Occipital lobe (tissue), 1 donor: ENCODE measurements at regions not wholly inside any gene's neighbourhood (a gene's known extent, or its start where the extent isn't known, plus 50 kb on each side); places are given as distances from the start of the nearest gene placed in this dataset.
"Not testable (repeated sequence)": the region's sequence is repeated elsewhere in the genome, so short reads cannot be mapped to it uniquely, and the experiment has no call there.

Source experiments
- DNase-seq: peaks from one replicate; lab custom pipeline; 2025; lab: John Stamatoyannopoulos, UW

DNA sequence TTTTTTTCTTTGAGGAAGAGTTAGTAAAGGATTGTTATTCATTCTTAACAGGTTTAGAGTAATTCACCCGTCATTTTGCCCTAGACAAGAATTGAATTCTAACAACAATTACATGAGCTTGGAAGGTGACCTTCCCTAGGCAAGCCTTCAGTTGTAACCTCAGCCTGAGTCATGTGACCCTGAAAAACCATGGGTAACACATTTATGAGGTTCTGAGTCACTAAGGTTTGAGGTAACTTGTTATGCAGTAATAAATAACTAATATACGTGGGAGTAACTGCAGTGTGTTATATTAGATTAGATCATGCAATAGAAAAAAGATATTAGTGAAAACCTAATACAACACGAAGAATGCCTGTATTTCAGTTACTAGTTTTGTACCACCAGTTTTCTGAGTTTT lies 237.6 kb upstream of the NDN start:
- no peak for DNase-seq

DNA sequence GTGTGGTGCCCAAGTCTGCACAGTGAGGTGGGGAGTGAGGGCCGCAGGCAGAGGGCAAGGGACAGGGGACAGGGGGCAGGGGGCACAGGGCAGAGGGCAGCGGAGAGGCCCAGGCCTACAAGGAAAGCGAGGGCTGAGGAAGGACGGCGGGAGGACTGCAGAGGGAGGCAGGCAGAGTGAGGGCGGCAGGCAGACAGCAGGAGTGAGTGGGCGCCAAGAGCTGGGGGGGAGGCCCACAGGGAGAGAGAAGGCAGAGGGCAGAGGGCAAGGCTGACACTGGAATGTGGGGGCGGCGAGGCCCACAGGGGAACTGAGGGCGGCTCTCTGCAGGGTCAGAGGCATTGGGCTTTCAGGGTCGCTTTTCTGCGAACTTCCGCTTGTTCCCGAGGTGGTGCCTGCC lies 267.8 kb upstream of the NDN start:
- no peak for DNase-seq

DNA sequence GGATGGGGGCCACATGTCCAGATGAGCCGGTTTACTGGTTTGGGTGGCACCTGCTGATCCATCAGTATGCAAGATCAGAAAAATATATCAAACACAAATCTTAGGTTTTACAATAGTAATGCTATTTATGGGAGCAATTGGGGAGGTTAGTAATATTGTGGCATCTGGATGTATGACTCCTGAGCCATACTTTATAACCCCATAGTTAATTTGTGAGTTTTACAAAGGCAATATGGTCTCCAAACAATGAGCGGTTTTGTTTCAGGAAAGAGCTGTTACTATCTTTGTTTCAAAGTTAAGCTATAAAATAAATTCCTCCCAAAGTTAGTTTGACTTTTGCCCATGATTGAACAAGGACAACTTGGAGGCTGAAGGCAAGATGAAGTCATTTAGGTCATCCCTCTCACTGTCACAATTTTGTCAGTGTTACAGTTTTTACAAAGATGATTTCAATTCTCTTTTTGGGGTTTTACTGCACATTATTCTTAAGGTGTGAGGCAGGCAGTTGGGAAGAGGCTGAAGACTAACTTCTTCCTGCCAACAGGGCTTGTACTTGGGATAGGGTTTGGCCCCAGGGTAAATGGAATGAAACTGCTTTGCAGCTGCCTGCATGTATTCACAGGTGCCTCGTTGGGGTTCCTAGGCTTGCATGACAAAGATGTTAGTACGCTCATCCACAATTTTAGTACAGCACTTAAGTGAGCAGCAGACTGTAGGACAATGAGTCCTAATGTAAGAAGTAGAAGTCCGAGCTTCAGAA lies 296.6 kb upstream of the NDN start:
- DNase-seq = no peak

DNA sequence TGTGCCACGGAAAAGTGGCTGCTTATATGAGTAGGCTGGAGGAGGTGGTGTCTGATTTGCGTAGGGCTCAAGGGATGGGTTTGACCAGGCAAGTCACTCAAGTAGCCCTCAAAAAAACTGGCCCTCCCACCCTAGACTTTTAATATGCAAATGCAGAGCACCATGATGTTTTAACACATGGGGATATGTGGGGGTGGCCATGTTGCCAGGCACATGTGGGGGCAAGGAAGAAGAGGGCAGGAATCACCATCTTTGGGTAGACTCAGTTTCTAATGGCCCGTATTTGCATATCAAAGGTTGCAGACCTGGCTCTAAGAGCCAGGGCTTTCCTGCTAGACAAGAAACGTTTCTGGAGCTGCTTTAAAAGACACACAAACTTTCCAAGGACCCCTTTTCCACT lies 307.2 kb upstream of the NDN start:
- no peak for DNase-seq

DNA sequence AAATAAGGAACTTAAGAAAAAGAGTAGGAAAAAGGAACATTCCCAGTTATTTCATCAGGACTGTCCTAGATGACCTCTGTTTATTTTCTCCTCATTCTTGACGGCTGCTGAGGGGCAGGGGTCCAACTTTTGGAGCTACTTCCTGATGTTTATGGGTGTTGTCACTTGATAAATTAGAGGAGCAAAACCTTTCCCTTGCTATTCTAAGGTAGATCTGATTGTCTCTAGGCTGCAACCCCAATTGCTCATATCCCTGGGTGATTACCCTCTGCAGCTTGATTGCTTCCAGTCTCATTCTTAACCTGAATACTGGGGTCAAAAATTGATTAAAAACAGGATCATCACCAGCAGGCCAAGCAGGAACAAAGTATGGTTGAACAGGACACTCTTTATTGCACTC lies 311.0 kb upstream of the NDN start:
- DNase-seq = no peak

DNA sequence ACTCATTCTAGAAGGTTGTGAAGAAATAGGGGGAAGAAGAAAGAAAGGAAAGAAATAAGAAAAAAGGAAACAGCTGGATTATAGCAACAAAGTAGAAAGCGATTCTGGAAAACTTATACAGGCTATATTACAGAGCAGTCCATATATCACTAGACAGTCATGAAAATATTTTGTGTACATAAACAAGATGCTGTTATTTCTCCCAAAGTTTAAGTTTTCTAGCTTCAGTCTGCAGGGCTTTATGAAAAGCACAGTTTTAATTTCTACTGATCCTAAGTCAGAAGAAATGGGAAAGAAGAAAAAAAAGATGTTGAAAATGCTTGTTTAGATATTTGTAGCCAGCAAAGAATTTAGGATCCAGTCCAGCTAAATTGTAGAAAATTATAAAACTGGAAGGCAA lies 321.4 kb upstream of the NDN start:
- no peak for DNase-seq

DNA sequence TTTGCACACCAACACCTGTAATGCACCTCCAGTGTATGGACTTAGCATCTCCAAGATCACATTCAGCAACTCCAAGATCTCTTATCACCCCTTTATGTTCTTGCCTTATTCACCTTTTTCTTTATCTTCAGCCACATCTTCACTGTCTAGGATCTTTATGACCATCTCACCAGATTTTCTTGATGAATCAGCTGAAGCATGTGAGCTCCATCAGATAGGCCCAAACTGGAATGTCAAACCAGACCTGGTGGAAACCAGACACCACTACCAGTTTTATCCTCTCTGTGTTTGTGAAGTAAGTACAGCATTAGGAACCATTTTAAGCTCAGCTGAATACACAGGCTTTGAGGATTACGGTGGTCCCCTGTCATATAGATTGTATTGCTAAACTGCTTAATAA lies 330.4 kb upstream of the NDN start:
- DNase-seq = no peak

DNA sequence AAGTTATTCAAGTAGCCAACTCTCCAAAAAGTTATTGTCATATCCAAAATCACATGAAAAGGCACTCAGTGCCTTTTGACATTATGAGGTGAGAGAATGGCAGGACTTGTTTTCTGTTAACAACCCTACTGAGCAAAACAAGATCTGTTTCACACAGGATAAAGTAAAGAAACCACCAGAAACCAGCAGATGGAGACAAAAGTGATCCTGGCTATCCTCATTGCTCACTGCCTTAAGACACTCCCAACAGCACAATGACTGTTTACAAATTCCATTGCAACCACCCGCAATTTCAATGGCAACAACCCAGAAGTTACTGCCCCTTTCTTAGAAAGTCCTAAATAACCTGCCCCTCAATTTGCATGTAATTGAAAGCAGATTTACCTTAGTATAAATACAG lies 352.6 kb upstream of the NDN start:
- no peak for DNase-seq

DNA sequence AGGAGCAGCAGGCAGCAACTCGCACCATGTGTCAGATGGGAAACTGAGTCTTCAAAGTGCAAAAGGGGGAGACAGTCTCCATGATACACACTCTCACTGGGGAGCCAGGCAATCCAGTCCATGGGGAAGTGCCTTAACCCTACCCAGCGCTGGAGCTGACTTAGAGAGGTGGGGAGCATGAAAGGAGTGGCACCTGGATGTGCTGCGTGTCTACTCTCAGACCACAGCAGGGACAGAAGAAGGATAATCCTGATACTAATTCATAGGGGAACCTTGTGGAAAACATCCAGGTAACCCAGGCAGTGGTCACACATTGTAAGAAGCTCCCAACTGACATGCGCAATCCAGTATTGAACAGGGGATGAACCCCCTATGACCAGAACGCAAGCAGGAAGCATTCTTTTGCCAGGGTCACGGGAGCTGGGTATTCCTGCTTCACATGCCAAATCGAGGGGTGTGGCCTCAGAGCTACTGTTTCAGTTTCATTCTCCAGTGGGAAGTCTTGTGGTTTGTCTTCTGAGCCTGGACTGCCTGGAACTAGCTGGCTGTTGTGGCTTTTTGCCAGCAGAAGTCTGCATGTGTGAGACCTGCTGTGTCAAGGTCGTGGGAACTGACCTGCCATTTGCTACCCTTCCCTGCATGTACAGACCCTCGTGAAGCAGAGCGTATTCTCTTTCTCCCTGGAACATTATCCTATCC lies 367.6 kb upstream of the NDN start:
- no peak for DNase-seq

DNA sequence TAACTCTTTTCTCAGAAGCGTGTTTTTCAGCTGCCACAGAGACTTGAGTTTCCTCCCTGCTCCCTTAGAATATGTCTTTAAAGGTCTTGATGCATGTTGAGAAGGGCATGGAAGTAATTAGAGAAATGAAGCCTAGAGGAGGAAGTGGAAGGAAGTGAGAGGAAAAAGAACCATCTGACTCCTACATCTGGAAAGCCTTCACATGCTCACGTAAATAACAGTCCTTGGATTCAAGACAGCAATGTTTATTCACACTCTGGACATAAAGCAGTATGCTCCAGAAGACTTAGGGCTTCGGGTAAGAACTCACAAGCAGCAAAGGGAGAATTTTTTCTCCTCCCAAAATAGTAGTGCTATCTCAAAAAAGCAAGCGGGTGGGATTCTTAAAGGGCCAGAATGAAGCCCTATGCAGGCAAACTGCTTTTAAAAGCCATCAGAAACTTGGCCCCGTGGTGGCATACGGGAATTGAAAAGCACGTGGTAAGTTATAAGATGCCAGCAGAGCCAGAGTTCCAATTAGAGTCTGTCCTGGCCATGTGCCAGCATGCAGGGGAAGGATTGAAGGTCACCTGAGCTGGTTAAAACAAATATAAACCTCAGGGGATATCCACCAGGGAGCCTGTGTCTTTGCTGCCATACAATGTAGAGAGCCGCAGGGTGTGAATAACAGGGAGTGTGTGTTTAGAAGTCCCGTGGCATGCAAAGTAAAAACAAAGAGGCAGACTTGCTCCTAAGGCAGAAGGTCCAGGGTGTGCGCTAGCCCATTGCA lies 380.8 kb upstream of the NDN start:
- no peak for DNase-seq

DNA sequence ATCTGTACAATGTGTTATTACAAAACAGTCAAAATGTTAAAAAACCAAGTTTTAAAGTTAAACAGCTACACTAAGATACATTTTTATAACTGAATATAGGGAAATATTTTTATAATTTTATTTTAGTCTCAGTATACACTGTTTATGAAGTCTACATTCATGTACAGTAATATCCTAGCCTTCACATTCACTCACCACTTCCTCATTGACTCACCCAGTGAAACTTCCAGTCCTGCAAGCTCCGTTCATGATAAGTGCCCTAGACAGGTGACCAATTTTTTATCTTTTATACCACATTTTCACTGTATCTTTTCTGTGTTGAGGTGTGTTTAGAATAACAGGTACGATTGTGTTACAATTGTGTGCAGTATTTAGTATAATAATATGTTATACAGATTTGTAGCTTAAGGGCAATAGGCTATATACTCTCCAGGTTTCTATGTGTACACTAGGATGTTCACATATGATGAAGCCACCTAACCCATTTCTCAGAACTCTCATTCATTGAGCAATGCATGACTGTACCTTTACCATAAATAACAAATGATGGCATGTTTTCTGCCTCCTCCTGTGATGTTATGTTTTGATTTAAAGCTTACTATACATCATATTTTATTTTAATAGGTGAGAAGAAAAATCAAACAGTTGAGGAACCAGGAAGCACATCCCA lies 388.4 kb upstream of the NDN start:
- no peak for DNase-seq

DNA sequence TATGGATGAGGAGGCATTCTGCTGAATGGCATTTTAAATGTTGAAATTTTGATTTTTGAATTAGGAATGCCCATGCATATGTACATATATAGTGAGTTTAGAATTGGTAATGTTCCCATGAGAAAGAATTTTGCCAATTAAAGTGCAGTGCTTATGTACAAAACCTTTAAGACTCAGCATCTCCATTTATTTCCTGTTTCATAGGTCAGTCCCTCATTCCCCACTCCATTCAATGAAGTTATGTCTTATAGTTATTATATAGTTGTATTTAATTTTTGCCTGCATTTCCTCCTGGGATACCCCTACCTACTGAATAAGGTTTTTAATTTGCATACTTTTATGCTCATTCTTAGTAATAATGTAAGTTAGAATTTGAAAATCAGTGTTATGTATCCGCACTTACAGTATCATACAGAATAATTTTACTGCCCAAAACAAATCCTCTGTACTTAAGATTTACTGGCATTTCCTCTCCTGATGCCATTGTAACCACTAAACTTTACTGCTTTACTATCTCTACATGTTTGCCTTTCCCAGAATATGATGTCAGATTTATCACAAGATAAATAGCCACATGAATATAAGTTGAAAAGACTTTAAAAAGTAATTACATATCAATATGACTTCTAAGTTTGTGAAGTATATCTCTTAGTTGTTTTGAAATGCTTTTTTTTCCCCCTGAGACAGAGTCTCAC lies 389.1 kb upstream of the NDN start:
- no peak for DNase-seq

DNA sequence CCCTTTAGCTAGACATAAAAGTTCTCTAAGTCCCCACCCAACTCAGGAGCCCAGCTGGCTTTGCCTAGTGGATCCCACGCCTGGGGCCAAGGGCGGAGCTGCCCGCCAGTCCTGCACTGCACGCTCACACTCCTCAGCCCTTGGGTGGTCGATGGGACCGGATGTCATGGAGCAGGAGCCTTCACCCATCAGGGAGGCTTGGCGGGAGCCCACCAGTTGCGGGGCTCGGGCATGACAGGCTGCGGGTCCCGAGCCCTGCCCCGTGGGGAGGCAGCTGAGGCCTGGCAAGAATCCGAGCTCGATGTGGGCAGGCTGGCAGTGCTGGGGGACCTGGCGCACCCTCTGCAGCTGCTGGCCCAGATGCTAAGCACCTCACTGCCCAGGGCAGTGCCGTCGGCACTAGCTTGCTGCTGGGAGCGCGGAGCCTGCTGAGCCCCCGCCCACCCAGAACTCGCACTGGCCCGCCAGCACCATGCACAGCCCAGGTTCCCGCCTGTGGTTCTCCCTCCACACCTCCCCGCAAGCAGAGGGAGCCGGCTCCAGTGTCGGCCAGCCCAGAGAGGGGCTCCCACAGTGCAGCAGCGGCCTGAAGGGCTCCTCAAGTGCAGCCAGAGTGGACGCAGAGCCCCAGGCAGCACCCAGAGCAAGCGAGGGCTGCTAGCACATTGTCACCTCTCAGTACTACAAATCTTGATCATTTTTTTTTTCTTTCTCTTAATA lies 391.4 kb upstream of the NDN start:
- DNase-seq = no peak

DNA sequence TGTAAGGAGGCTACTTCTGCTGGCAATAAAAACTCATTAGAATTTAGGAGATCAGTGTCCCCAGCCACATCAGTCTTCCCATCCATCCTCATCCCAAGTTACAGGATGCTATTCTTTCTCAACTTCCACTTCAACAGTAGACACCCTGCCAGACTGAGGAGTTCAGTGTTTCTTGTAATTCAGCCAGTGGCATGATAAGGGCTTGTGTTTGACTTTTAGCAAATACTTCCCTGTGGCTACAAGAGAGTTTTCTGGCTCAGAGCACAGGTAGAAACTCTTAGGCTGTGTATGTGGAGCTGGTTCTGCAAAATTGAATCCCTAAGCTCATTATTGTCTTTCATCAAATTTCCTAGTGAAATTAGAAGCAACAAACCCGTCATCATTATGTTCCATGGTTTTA lies 401.8 kb upstream of the NDN start:
- DNase-seq = not testable (repeated sequence)

DNA sequence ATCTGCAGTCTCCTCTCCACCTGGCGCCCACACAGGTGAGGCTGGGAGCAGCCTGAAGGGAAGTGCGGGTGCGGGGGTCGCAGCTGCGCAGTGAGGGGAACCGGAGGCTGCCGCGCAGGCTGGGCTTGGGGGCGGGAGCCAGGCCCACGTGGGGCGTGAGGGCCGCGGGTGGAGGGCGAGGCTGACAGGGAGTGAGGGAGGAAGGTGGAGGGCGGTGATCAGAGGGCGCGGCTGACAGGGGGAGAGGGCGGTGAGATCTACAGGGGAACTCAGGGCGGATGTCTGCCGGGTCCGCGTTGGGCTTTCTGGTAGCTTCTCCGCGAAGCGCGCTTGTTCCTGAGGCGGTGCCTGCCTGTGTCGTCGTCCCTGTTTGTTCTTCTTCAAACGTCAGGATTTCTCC lies 414.4 kb upstream of the NDN start:
- not testable (repeated sequence) for DNase-seq

DNA sequence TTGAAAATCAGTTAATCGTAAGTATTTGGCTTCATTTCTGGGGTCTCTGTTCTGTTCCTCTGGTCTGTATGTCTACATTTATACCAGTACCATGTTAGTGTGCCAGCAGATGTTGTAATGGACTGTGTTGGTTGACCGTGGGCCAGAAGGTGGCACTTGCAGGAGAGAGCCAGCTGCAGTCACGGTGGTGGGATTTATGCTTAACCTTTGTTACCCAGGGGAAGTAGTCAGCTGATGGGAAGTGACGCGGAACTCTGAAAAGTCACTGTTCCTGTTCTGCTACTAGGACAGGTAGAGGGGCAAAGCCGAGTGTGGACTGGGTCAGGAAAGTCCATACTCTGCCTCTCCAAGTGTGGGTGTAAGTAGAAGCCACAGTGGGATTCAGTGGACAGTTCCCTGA lies 420.4 kb upstream of the NDN start:
- DNase-seq = not testable (repeated sequence)

DNA sequence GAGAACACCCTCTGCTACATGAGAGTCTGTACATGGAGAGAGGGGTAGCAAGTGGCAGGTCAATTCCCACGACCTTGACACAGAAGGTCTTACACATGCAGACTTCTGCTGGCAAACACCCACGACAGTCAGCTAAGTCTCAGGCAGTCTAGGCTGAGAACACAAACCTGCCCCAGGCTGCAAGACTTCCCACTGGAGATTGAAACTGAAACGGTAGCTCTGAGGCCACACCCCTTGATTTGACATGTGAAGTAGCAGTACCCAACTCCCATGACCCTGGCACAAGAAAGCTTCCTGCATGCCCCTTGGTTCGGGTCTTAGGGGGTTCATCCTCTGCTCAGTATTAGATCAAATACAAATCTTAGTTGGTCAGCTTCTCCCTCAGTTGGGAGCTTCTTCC lies 420.8 kb upstream of the NDN start:
- DNase-seq = not testable (repeated sequence)

DNA sequence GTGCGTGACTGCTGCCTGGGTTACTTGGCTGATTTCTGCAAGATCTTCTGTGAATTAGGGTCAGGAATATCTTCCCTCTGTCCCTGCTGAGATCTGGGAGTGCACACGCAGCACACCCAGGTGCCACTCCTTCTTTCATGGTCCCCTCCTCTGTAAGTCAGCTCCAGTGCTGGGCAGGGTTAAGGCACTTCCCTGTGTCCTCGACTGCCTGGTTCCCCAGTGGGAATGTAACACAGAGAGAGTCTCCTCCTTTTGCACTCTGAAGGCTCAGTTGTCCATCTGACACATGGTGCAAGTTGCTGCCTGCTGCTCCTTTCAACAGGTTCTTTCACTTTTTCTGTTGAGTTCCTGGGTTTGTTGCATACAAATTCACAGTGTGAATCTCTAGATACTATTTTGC lies 421.2 kb upstream of the NDN start:
- not testable (repeated sequence) for DNase-seq

DNA sequence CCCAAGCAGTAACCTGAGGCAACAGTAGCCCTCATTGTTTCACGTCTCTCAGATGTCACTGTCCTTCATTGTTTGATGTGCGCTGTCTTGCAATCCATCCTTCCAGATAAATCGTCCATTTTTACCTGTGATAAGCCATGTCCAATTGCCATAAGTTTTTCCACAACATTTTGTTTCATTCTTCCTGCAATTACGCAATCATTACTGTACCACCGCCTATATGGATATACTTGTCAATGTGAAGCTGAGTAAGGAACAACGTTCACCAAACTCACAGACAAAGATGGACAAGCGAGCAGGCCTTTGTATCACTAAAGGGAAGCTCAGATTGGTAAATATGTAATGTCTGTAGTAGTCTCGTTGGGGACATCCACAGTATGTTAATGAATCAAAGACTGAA lies 452.5 kb upstream of the NDN start:
- not testable (repeated sequence) for DNase-seq

DNA sequence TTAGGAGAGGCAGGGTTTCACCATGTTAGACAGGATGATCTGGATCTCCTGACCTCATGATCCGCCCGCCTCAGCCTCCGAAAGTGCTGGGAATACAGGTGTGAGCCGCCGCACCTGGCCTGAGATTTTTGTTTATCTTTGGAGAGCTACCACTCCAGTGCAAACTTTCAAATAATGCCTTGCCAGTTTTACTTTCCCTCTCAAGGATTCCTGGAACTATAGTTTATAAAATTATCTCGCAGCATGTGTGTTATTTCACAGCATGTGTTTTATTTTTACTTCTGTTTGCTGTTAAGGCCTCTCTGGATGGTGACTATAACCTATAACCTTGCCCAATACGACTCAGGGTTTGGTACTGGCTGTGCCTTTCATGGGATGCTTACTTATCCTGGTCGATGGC lies 458.0 kb upstream of the NDN start:
- DNase-seq = not testable (repeated sequence)

DNA sequence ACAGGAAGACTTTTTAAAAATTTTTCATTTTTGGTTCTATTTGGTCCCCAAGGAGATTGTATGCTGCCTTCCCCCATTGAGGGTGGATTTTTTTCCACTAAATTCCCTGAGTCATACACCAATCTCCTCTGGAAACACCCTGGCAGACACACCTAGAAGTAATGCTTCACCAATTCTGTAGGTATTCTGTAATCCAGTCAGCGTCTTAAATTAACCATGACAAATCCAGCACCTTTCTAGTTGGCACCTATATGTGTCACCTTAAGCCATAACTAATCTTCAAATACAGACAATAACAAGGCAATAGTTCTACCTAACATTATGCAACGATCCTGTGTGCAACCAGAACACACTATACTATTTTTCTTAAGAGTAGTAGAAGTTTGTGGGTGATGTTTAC lies 459.1 kb upstream of the NDN start:
- DNase-seq = no peak
